ENCODE measurements at regions not wholly inside any gene's neighbourhood (a gene's known extent, or its start where the extent isn't known, plus 50 kb on each side); places are given as distances from the start of the nearest gene placed in this dataset.

- intact Hi-C loops (cut with micrococcal nuclease) = no loop called here
Measured at GRCh38 chr3:124213641-124214040, 221.7 kb upstream of the ROPN1 start.

GRCh38 chr3:124217542-124217941, 225.6 kb upstream of the ROPN1 start:
- peaks cover 0 to 12% (median 1%) of the 10 kb centered on the region in 3 donors for H3K27me3 Mint-ChIP-seq (ENCODE audit: low read depth in 3 of 3)

More at GRCh38 chr3:124213641-124214040, 221.7 kb upstream of the ROPN1 start:
- no peaks in the 10 kb centered on the region for H3K36me3 Mint-ChIP-seq
- no peak overlapping the region for H3K27ac ChIP-seq (ENCODE audit: low read depth in 1 of 2, low read length in 2 of 2)
- H3K4me1 ChIP-seq (ENCODE audit: control insufficient read depth in 1 of 2, insufficient read depth in 2 of 2, low read length in 2 of 2) = no peaks in the 10 kb centered on the region
- no peak overlapping the region for H3K4me3 ChIP-seq (replicated peaks in 1 of 3; ENCODE audit: low read depth in 2 of 3, low read length in 3 of 3)
- H2AFZ ChIP-seq (ENCODE audit: insufficient read depth, low read depth, low read length, poor library complexity, severe bottlenecking) = no peak overlapping the region
- no peak for TF ChIP-seq CTCF (IDR thresholded peaks at IDR 0.05)
- H3K79me2 ChIP-seq (ENCODE audit: insufficient read depth, low read length) = no peaks in the 10 kb centered on the region
- DNase-seq = no peak
- no peak overlapping the region for H3K4me3 Mint-ChIP-seq
- no peaks in the 10 kb centered on the region for H3K9me3 Mint-ChIP-seq
- H3K9ac ChIP-seq (ENCODE audit: insufficient read depth, low read length, poor library complexity, severe bottlenecking) = no peak overlapping the region
- H3K27me3 ChIP-seq (ENCODE audit: control insufficient read depth in 2 of 2, insufficient read depth in 2 of 2, low read length in 2 of 2) = peaks cover 0 to 7% of the 10 kb centered on the region in 2 donors
- H3K27me3 Mint-ChIP-seq (ENCODE audit: low read depth in 3 of 3) = peaks cover 0 to 7% (median 1%) of the 10 kb centered on the region in 3 donors
- no peaks in the 10 kb centered on the region for H3K4me1 Mint-ChIP-seq
- no peak overlapping the region for H3K27ac Mint-ChIP-seq
- H3K4me2 ChIP-seq (replicated peaks; ENCODE audit: extremely low read depth, low read length, poor library complexity, severe bottlenecking) = no peak overlapping the region
- H3K36me3 ChIP-seq (replicated peaks in 1 of 2; ENCODE audit: control insufficient read depth in 1 of 2, insufficient read depth in 2 of 2, low read length in 2 of 2) = no peaks in the 10 kb centered on the region
- H4K20me1 ChIP-seq (ENCODE audit: insufficient read depth, low read length) = no peaks in the 10 kb centered on the region
- H3K9me3 ChIP-seq (replicated peaks in 1 of 2; ENCODE audit: control insufficient read depth in 1 of 2, insufficient read depth in 1 of 2, low read length in 2 of 2) = no peaks in the 10 kb centered on the region

More at GRCh38 chr3:124217542-124217941, 225.6 kb upstream of the ROPN1 start:
- no peaks in the 10 kb centered on the region for H3K79me2 ChIP-seq (ENCODE audit: insufficient read depth, low read length)
- peaks cover 0 to 1% (median 0%) of the 10 kb centered on the region in 7 donors for H3K9me3 Mint-ChIP-seq
- H3K4me2 ChIP-seq (replicated peaks; ENCODE audit: extremely low read depth, low read length, poor library complexity, severe bottlenecking) = no peak overlapping the region
- H3K9me3 ChIP-seq (replicated peaks in 1 of 2; ENCODE audit: control insufficient read depth in 1 of 2, insufficient read depth in 1 of 2, low read length in 2 of 2) = no peaks in the 10 kb centered on the region
- H3K9ac ChIP-seq (ENCODE audit: insufficient read depth, low read length, poor library complexity, severe bottlenecking) = no peak overlapping the region
- no peaks in the 10 kb centered on the region for H4K20me1 ChIP-seq (ENCODE audit: insufficient read depth, low read length)
- 55% methylated on average over 1 of the region's 3 CpGs for WGBS (ENCODE audit: insufficient coverage)
- H3K27me3 ChIP-seq (ENCODE audit: control insufficient read depth in 2 of 2, insufficient read depth in 2 of 2, low read length in 2 of 2) = peaks cover 0 to 7% of the 10 kb centered on the region in 2 donors
- no peak overlapping the region for H3K4me3 ChIP-seq (replicated peaks in 1 of 3; ENCODE audit: low read depth in 2 of 3, low read length in 3 of 3)
- H3K4me1 ChIP-seq (ENCODE audit: control insufficient read depth in 1 of 2, insufficient read depth in 2 of 2, low read length in 2 of 2) = no peaks in the 10 kb centered on the region
- no peak overlapping the region for H3K27ac Mint-ChIP-seq
- intact Hi-C loops (cut with micrococcal nuclease) = no loop called here
- no peak for TF ChIP-seq CTCF (IDR thresholded peaks at IDR 0.05)
- H3K36me3 ChIP-seq (replicated peaks in 1 of 2; ENCODE audit: control insufficient read depth in 1 of 2, insufficient read depth in 2 of 2, low read length in 2 of 2) = no peaks in the 10 kb centered on the region
- H2AFZ ChIP-seq (ENCODE audit: insufficient read depth, low read depth, low read length, poor library complexity, severe bottlenecking) = no peak overlapping the region
- H3K36me3 Mint-ChIP-seq = no peaks in the 10 kb centered on the region
- no peak overlapping the region for H3K27ac ChIP-seq (ENCODE audit: low read depth in 1 of 2, low read length in 2 of 2)
- H3K4me1 Mint-ChIP-seq = no peaks in the 10 kb centered on the region
- no peak overlapping the region for H3K4me3 Mint-ChIP-seq
- DNase-seq = no peak

Measured in CD14-positive monocyte (primary cell).